NB4 (cell line): ENCODE measurements at regions not wholly inside any gene's neighbourhood (a gene's known extent, or its start where the extent isn't known, plus 50 kb on each side); places are given as distances from the start of the nearest gene placed in this dataset.

Experiments
- MYC ChIP-seq: IDR thresholded peaks from 2 replicates; pipeline ENCODE4 v1.6.1; 2011; ENCODE audit warnings: low read depth, low read length
- POLR2A ChIP-seq: IDR thresholded peaks from 2 replicates; pipeline ENCODE4 v1.6.1; 2011; ENCODE audit warnings: mild to moderate bottlenecking; ENCODE audit not compliant: insufficient read length; ENCODE audit errors: extremely low read depth
- TF ChIP-seq, protein P1 (sequence below): IDR thresholded peaks from one replicate; pipeline ENCODE4 v1.5.1; 2012; ENCODE audit warnings: low read depth, low read length

- TF ChIP-seq, protein P1, sequence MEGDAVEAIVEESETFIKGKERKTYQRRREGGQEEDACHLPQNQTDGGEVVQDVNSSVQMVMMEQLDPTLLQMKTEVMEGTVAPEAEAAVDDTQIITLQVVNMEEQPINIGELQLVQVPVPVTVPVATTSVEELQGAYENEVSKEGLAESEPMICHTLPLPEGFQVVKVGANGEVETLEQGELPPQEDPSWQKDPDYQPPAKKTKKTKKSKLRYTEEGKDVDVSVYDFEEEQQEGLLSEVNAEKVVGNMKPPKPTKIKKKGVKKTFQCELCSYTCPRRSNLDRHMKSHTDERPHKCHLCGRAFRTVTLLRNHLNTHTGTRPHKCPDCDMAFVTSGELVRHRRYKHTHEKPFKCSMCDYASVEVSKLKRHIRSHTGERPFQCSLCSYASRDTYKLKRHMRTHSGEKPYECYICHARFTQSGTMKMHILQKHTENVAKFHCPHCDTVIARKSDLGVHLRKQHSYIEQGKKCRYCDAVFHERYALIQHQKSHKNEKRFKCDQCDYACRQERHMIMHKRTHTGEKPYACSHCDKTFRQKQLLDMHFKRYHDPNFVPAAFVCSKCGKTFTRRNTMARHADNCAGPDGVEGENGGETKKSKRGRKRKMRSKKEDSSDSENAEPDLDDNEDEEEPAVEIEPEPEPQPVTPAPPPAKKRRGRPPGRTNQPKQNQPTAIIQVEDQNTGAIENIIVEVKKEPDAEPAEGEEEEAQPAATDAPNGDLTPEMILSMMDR = no peak
- TF ChIP-seq POLR2A (no peak), MYC (no peak)
These were observed 97.8 kb upstream of the UBL3 start for GRCh38 chr13:29948244-29948643.
